Endothelial cell of umbilical vein (primary cell): ENCODE measurements at regions not wholly inside any gene's neighbourhood (a gene's known extent, or its start where the extent isn't known, plus 50 kb on each side); places are given as distances from the start of the nearest gene placed in this dataset.

Experiments
- BruUV-seq: library from RNA; stranded (reverse); fragments of 400-500 nt; replicated peaks from 2 replicates; lab custom pipeline; 2021; lab: Mats Ljungman, UMichigan
- CTCF ChIA-PET: fragments of 300-600, 350-600 bp; sonication (Branson Sonifier 250); formaldehyde crosslinking; loops from one replicate; lab custom pipeline; 2021; ENCODE audit warnings: antibody characterized with exemption, inconsistent platforms; lab: Charles Lee
- POLR2A ChIA-PET: fragments of 300-600, 350-600 bp; sonication (Branson Sonifier 250); formaldehyde crosslinking; loops from one replicate; lab custom pipeline; 2021; ENCODE audit warnings: antibody characterized with exemption, inconsistent platforms; lab: Charles Lee
- DNase-seq: peaks from one replicate; pipeline ENCODE4 v3.0.0-alpha.2; 2011; ENCODE audit warnings: low read depth, low spot score
- FAIRE-seq: peaks from 2 replicates; lab custom pipeline; 2011; peaks lifted over from hg19 to GRCh38; lab: Jason Lieb, UNC
- H2AFZ ChIP-seq: 2 replicates; pipeline ENCODE4 v1.6.0; 2012; ENCODE audit warnings: low read depth, low read length, control low read depth, inconsistent platforms
- H3K27ac ChIP-seq: 2 replicates; pipeline ENCODE4 v1.5.1; 2011; ENCODE audit warnings: low read depth, mild to moderate bottlenecking, control low read depth, low read length, moderate library complexity; ENCODE audit not compliant: insufficient read depth
- H3K27me3 ChIP-seq, 2 experiments: 2 replicates each; pipeline versions ENCODE4 v1.6.0 to v1.6.1; 2011; ENCODE audit warnings: low read length in 2 of 2, mixed read lengths in 1 of 2; ENCODE audit not compliant: control insufficient read depth in 2 of 2, insufficient read depth in 2 of 2
- H3K36me3 ChIP-seq, 2 experiments: 2 replicates in 1 of 2; 3 replicates in 1 of 2; pipeline ENCODE4 v1.5.1; 2011; ENCODE audit warnings: low read length in 2 of 2, mild to moderate bottlenecking in 1 of 2, moderate library complexity in 1 of 2; ENCODE audit not compliant: control insufficient read depth in 2 of 2, insufficient read depth in 2 of 2; ENCODE audit errors: extremely low read depth in 1 of 2
- H3K4me1 ChIP-seq: 3 replicates; pipeline ENCODE4 v1.5.1; 2011; ENCODE audit warnings: mild to moderate bottlenecking, low read length; ENCODE audit not compliant: control insufficient read depth, insufficient read depth; ENCODE audit errors: extremely low read depth
- H3K4me2 ChIP-seq: 2 replicates; pipeline ENCODE4 v1.6.1; 2011; ENCODE audit warnings: low read length, control low read depth, mixed read lengths; ENCODE audit not compliant: insufficient read depth
- H3K4me3 ChIP-seq, 3 experiments: fragments of 200-600 bp in 1 of 3; sonication (generic), shearing (Covaris generic) in 1 of 3; replicated peaks in 1 of 3; 2 replicates each; pipeline ENCODE4 v1.5.1; 2011 to 2016; ENCODE audit warnings: control low read depth in 3 of 3, low read length in 3 of 3, mild to moderate bottlenecking in 2 of 3, inconsistent platforms in 1 of 3, low read depth in 1 of 3, moderate library complexity in 1 of 3; ENCODE audit not compliant: insufficient read depth in 1 of 3
- H3K79me2 ChIP-seq: 2 replicates; pipeline ENCODE4 v1.6.0; 2012; ENCODE audit warnings: low read length, inconsistent platforms; ENCODE audit not compliant: control insufficient read depth, insufficient read depth
- H3K9ac ChIP-seq: replicated peaks from 2 replicates; pipeline ENCODE3; 2011; ENCODE audit warnings: low read length, control low read depth; ENCODE audit not compliant: insufficient read depth; ENCODE audit errors: extremely low read depth
- H3K9me1 ChIP-seq: replicated peaks from 3 replicates; pipeline ENCODE4 v1.6.0; 2011; ENCODE audit warnings: mild to moderate bottlenecking, low read length; ENCODE audit not compliant: control insufficient read depth, insufficient read depth; ENCODE audit errors: extremely low read depth
- H3K9me3 ChIP-seq: replicated peaks from 2 replicates; pipeline ENCODE4 v1.5.1; 2012; ENCODE audit warnings: low read length, inconsistent platforms; ENCODE audit not compliant: control insufficient read depth, insufficient read depth
- H4K20me1 ChIP-seq: replicated peaks from 2 replicates; pipeline ENCODE3; 2011; ENCODE audit warnings: mild to moderate bottlenecking, low read length; ENCODE audit not compliant: control insufficient read depth, insufficient read depth; ENCODE audit errors: extremely low read depth
- FOS ChIP-seq: IDR thresholded peaks from 2 replicates; pipeline ENCODE4 v1.6.1; 2011; ENCODE audit warnings: mild to moderate bottlenecking, low read length, moderate library complexity, borderline replicate concordance; ENCODE audit not compliant: insufficient read depth
- GATA2 ChIP-seq: IDR thresholded peaks from 2 replicates; pipeline ENCODE4 v1.7.0; 2011; ENCODE audit warnings: low read depth, mild to moderate bottlenecking, moderate library complexity, mixed read lengths, low read length; ENCODE audit not compliant: insufficient read length, insufficient read depth
- JUN ChIP-seq: IDR thresholded peaks from 2 replicates; pipeline ENCODE4 v1.6.1; 2011; ENCODE audit warnings: borderline replicate concordance, low read depth; ENCODE audit not compliant: insufficient read length, insufficient read depth
- POLR2A ChIP-seq: IDR thresholded peaks from 2 replicates; pipeline ENCODE4 v1.6.1; 2012; ENCODE audit warnings: low read depth, mild to moderate bottlenecking, control low read depth, low read length
- POLR2AphosphoS5 ChIP-seq: IDR thresholded peaks from 2 replicates; pipeline ENCODE4 v1.6.1; 2012; ENCODE audit warnings: low read depth, mild to moderate bottlenecking, control low read depth, low read length, moderate library complexity; ENCODE audit not compliant: insufficient read depth
- dilution Hi-C: fragments of 300-500 bp; cut with MboI; formaldehyde crosslinking; loops from one replicate; pipeline ENCODE4 v1.15.0; 2019; ENCODE audit warnings: low sequenced_read_pairs; ENCODE audit not compliant: extremely low pct_ligation_motif_present
- intact Hi-C: fragments of 100-400 bp; cut with micrococcal nuclease; formaldehyde crosslinking; loops from one replicate; pipeline ENCODE4 v1.10.0; 2022
- TF ChIP-seq, protein P1 (sequence below): IDR thresholded peaks from 2 replicates; pipeline ENCODE4 v1.6.1; 2011; ENCODE audit not compliant: insufficient read depth, insufficient read length
- TF ChIP-seq, protein P2 (sequence below), 2 donors: IDR thresholded peaks; 1 replicate in 1 of 2; 2 replicates in 1 of 2; pipeline ENCODE4 v1.5.1; 2011; ENCODE audit warnings: low read length in 2 of 2, mild to moderate bottlenecking in 2 of 2, moderate library complexity in 2 of 2, control low read depth in 1 of 2, inconsistent platforms in 1 of 2, low read depth in 1 of 2; ENCODE audit not compliant: insufficient read depth in 1 of 2; ENCODE audit errors: extremely low read depth in 1 of 2

DNA sequence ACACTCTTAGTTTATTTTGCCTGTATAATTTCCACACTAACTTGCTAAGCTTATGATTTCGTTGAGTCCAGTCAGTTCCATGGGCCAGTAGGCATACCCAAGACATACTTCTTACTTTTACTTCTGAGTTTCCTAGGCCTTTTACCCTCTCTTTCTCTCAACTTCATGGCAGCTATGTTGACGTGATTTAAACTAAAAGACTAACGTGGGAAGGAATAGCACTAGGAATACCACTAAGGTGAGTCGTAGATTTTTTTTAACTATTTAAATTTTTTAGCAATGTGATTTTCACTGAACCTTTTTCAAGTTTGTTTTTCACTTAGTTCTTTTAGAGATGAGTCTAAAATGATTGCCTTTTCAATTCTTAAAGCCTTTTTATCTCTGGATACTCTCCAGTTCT is 793.5 kb upstream of the NOVA1 start:
- FAIRE-seq: no peak
- intact Hi-C loops (no loop called here), dilution Hi-C loops (no loop called here)
- no peaks in the 10 kb centered on the region for H3K36me3 ChIP-seq
- ChIA-PET CTCF (no interaction called here), POLR2A (no interaction called here)
- no peaks in the 10 kb centered on the region for H3K9me1 ChIP-seq
- no peaks in the 10 kb centered on the region for H4K20me1 ChIP-seq
- no peak for DNase-seq
- peak overlapping the region; percentile 62 for H3K9ac ChIP-seq
- peaks cover 19% of the 10 kb centered on the region for H3K4me1 ChIP-seq
- H3K4me2 ChIP-seq: no peak overlapping the region
- no peaks in the 10 kb centered on the region for H3K9me3 ChIP-seq
- H3K79me2 ChIP-seq: no peaks in the 10 kb centered on the region
- BruUV-seq: no TSS peak
- H3K27me3 ChIP-seq: no peaks in the 10 kb centered on the region
- TF ChIP-seq JUN: no peak
- TF ChIP-seq, protein P1, sequence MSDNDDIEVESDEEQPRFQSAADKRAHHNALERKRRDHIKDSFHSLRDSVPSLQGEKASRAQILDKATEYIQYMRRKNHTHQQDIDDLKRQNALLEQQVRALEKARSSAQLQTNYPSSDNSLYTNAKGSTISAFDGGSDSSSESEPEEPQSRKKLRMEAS: no peak
- no peak for TF ChIP-seq POLR2AphosphoS5
- TF ChIP-seq POLR2A: no peak
- TF ChIP-seq, protein P2, sequence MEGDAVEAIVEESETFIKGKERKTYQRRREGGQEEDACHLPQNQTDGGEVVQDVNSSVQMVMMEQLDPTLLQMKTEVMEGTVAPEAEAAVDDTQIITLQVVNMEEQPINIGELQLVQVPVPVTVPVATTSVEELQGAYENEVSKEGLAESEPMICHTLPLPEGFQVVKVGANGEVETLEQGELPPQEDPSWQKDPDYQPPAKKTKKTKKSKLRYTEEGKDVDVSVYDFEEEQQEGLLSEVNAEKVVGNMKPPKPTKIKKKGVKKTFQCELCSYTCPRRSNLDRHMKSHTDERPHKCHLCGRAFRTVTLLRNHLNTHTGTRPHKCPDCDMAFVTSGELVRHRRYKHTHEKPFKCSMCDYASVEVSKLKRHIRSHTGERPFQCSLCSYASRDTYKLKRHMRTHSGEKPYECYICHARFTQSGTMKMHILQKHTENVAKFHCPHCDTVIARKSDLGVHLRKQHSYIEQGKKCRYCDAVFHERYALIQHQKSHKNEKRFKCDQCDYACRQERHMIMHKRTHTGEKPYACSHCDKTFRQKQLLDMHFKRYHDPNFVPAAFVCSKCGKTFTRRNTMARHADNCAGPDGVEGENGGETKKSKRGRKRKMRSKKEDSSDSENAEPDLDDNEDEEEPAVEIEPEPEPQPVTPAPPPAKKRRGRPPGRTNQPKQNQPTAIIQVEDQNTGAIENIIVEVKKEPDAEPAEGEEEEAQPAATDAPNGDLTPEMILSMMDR (IDR thresholded peaks at IDR 0.05; ENCODE audit: extremely low read depth in 1 of 2, insufficient read depth in 1 of 2, low read depth in 1 of 2, low read length in 2 of 2): no peak
- TF ChIP-seq FOS: no peak
- no peak for TF ChIP-seq GATA2
- H3K4me3 ChIP-seq: no peak overlapping the region
- peak overlapping the region; percentile 87 for H2AFZ ChIP-seq
- H3K27ac ChIP-seq: peak overlapping the region; percentile 83
